Dedifferentiated amniotic fluid mesenchymal stem cell (primary cell): ENCODE measurements at regions not wholly inside any gene's neighbourhood (a gene's known extent, or its start where the extent isn't known, plus 50 kb on each side); places are given as distances from the start of the nearest gene placed in this dataset.
"Not testable (repeated sequence)": the region's sequence is repeated elsewhere in the genome, so short reads cannot be mapped to it uniquely, and the experiment has no call there.

Experiments
- DNase-seq: peaks from one replicate; pipeline ENCODE4 v3.0.0-alpha.2; 2016; ENCODE audit errors: extremely low spot score

GRCh38 chr5:62218860-62219259 lies 87.1 kb upstream of the KIF2A start:
- DNase-seq, result not testable (repeated sequence)

DNA sequence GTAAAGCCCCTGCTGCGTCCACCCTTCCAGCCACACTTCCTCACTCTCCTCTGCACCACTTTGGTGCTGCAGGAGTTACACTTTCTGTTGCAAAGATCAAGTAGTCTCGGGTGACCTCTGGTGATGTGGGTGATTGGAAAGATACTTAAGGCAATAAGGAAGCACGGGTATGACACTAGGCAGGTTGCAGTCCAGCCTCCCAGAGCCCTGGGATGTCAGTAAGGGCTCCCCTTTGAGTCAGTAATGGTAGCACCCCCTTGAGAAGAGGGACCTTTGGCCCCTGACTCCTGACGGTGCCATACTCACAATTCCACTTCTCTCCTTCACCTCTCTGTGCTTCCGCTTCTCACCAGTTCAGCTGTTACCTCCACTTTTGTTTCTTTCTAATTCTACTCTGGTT lies 84.1 kb upstream of the KIF2A start:
- DNase-seq, result not testable (repeated sequence)

DNA sequence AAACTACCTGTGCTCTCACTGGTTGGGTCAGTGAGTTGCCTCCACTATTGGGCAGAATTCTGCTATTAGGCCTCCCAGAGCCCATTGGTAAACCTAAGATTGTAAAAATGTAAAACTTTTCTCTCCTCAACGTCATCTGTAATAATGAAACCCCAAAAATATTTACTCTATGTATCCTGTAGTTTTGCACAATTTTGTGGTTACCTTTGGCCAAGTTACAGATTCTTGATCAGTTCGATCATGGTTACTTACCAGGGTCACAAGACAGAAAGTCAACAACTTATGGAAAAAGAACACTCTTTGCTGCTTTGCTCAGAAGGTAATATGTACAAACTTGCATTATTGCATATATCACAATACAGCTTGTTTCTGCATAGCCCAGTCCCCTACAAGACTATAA lies 83.7 kb upstream of the KIF2A start:
- not testable (repeated sequence) for DNase-seq

DNA sequence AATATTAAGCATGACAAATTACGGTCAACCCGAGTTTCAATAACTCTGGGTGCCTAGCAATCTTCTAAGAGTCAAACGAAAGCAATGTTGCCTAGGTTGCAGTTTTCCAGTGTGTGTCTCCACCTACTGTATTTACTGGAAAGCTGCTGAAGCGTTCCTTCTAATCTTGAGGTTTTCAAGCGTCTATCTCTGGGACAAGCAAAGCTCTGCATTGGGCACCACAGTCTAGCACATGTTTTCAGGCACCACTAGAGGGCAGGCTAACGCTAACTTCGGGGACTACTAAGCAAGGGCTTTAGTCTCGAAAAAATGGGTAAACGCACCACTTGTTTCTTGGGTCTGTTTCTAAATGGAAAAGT lies 82.7 kb upstream of the KIF2A start:
- not testable (repeated sequence) for DNase-seq

DNA sequence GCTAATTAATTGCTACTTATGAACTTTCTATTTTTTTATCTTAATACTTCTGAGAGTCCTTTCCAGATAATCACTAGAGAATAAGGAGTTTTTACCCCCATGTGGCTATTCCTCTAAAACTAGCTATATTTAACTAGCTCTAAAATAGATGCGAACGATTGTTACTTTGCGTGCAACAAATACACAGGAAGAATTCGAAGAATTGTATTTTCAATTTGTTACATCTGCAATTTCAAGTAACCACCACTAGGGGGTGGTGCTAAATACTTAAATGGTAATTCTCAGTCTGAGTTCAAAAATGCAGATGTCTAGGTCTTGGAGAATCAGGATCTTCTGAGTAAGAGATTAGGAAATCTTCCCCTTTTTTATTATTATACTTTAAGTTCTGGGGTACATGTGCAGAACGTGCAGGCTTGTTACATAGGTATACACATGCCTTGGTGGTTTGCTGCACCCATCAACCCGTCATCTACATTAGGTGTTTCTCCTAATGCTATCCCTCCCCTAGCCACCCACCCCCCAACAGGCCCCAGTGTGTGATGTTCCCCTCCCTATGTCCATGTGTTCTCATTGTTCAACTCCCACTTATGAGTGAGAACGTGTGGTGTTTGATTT lies 80.9 kb upstream of the KIF2A start:
- not testable (repeated sequence) for DNase-seq

GRCh38 chr5:62230876-62231388 lies 75.1 kb upstream of the KIF2A start:
- not testable (repeated sequence) for DNase-seq

DNA sequence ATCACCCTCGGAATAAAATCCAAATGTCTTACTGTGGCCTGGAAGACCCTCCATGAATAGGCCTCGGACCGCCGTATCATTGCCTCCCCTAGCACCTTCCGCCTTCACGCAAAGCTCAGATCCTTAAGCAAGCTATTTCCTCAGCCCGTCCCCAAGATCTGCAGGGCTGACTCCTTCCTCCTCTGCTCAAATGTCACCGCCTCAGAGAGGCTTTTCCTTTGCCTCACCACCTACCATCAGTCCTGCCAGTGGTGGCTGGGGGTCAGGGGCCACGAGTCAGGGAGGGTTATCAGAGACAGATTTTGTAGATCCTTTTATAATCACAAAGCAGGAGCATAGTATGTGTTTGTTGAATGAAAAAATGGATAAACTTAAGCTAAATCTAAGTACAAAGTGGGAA lies 74.4 kb upstream of the KIF2A start:
- no peak for DNase-seq

- not testable (repeated sequence) for DNase-seq
Measured at GRCh38 chr5:62232218-62232617, 73.8 kb upstream of the KIF2A start.

DNA sequence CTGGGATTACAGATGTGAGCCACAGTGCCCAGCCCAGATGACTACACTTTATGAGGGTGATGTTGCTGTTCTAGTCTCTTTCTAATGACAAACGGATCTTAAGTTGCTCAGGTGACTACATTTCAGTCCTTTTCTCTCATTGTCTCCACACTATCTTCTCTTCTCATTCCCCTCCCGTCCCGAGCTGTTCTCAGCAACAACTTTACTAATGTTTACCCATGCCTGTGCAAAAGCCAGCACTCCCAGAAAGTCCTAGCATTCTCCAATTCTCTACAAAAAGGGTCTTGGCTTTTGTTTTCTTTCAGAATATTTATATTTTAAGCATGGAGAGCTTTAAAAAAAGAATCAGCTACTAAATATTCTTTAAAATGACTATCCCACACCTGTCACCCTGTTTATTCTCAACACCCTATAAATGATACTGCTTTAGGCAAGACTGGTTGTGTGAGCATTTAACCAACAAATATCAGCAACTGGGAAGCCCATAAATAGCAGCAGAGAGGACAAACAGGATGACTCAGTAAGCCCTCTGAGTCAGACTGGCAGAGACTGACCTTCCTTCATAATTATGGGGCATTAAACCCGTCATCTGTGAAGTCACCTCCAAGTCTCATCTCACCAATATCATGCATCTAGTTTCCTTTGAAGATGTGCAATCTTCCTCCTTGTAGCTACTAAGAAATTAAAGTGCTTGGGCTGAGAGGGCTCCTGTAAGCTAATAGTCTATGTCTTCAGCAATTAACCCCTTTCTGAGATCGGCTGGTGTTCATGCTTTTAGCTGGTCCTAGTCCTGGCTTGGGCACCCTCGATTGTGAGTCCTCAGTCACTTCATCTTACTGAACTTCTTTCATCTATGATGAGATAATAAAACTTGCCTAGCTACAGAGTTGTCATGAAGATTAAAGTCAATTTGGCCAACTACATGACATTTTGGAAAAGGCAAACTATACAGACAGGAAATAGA lies 72.6 kb upstream of the KIF2A start:
- DNase-seq, result not testable (repeated sequence)

DNA sequence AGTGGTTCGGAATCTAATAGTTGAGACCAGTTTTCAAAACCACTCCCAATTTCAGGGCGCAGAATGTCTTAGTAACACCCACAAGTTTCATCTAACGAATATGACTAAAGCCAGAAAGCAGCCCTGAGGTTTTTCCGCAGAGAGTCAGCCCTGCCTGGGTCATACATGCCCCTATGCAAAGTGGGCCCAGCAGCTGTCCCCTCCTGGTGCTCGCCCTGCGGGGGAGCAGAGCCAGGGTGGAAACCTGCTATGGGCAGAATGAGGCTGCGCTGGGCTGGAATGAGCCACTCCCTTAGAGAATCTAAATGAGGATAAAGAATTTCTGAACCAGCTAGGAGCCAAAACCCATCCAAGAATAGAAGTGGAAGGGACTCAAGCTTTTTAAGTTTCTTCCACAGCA lies 69.4 kb upstream of the KIF2A start:
- DNase-seq, result not testable (repeated sequence)

- DNase-seq, result not testable (repeated sequence)
Measured at GRCh38 chr5:62237944-62238343, 68.1 kb upstream of the KIF2A start.

DNA sequence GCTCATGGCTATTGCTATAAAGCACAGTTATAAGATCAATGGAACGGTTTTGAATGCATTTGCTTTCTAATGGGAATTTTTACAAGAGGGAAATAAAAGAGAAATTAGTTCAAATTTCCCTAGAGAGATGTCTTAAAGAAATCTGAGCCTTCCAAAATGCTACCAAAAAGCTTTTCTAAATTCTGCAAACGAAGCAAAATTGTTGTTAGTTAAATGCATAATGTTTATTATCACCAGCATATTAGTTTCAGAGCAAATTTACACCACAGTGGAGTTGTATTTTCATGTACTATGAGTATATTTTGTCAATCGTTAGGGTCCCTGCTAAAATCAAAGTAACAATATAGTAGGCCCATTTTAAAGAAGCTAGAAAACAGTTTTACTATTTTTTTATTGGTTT lies 67.4 kb upstream of the KIF2A start:
- DNase-seq, result not testable (repeated sequence)

DNA sequence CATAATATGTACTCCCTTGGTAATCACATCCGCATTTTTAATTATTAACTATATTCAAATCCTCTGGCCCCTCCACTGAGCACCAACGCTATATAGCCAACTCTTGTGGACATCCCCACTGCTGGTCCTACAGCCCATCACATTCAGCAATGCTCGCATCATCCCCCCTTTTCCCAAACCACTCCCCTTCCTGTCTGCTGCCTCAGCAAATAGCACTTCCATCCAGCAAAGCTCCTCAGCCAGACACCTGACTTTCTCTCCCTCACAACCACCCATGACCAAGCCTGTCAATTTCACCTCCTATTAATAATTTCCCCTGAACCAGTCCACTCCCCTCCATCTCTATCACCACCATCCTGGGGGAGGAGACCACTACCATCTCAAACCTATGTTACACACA lies 65.5 kb upstream of the KIF2A start:
- not testable (repeated sequence) for DNase-seq

DNA sequence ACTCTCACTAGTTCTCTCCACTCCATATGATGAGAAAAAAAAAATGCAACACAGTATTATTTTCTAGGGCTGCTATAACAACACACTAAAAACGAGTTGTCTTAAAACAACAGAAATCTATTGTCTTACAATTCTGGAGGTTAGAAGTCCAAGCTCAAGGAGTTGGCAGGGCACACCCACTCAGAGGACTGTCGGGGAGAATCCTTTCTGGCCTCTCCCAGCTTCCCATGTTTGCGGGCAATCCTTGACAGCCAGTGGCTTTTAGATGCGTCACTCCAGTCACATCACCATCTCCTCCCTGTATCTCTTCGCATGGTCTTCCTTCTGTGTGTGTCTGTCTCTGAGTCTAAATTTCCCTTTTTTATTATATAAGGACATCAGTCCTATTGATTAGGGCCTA lies 64.0 kb upstream of the KIF2A start:
- DNase-seq, result not testable (repeated sequence)

DNA sequence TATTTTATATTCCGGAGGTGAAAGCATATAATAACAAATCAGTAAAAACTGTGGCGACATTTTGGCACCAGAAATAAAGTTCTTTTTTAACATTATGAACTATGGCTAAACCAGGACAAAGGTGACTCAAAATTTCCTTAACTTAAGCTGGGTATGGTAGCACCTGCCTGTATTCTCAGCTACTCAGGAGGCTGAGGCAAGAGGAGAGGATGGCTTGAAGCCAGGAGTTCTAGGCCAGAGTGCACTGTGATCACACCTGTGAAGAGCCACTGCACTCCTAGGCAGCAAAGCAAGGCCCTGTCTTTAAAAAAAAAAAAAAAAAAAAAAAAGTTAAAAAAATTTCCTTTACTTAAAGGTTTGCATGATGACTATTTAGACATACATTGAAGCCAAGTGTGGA lies 63.0 kb upstream of the KIF2A start:
- not testable (repeated sequence) for DNase-seq

DNA sequence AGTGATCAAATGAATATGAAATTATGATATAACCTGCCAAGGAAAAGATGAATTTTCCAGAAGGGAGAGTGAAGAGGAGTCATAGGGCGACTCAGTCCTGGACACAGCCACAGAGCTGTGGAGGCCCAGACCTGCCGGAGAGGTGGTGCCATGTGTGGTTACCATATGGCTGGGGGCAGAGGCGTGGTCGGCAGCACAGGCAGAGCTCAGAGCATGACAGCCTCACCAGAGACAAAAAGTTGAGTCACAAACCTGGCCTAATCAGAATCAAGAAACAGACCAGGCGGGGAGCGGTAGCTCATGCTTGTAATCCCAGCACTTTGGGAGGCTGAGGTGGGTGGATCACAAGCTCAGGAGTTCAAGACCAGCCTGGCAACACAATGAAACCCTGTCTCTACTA lies 57.8 kb upstream of the KIF2A start:
- DNase-seq, result not testable (repeated sequence)

GRCh38 chr5:62250085-62250484 lies 55.9 kb upstream of the KIF2A start:
- DNase-seq, result not testable (repeated sequence)

DNA sequence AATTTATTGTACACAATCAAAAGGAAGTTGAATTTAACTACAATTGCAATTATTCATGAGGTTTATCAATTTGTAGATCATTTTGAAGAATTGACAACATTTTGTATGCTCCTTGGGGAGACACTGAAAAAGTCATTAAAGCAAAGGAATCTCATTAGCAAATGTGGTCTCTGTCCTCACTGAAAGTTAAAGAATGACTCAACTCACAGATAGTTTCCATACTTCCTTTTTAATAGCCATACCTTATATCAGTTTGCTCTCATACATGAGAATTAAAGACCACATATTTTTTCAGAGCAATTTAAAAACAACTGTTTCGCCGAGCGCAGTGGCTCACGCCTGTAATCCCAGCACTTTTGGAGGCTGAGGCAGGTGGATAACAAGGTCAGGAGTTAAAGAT lies 55.1 kb upstream of the KIF2A start:
- DNase-seq, result not testable (repeated sequence)

- not testable (repeated sequence) for DNase-seq
Measured at GRCh38 chr5:62252519-62252918, 53.5 kb upstream of the KIF2A start.

DNA sequence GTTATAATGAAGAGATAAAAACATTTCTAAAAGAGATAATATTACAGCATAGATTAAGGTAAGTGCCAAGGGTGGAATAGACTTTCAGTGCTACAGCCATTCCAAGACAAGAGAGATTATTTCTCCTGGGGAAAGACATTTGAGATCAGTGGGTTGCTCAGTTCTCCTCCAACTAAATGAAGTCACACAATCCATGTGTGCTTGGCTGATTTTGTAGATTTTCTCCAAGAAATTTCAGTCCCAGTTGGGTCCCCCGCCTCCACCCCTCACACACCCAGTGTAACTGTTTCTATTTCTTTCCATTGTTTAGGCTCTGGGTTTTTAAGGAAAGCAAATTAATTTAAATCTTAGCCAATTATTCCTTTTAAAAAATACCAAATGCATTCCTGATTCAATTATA lies 50.5 kb upstream of the KIF2A start:
- DNase-seq, result not testable (repeated sequence)

GRCh38 chr5:62256161-62257019 lies 49.6 kb upstream of the KIF2A start:
- DNase-seq, result no peak
